Activated CD4-positive, alpha-beta T cell treated with anti-CD3 and anti-CD28 coated beads, Interleukin-2, amount 50 U/mL, for 24 hours (primary cell): ENCODE measurements at regions not wholly inside any gene's neighbourhood (a gene's known extent, or its start where the extent isn't known, plus 50 kb on each side); places are given as distances from the start of the nearest gene placed in this dataset.

Experiments
- DNase-seq, 2 donors: peaks; one replicate each; pipeline ENCODE4 v3.0.0-alpha.2; 2020; ENCODE audit warnings: low read depth in 1 of 2, low spot score in 1 of 2

DNA sequence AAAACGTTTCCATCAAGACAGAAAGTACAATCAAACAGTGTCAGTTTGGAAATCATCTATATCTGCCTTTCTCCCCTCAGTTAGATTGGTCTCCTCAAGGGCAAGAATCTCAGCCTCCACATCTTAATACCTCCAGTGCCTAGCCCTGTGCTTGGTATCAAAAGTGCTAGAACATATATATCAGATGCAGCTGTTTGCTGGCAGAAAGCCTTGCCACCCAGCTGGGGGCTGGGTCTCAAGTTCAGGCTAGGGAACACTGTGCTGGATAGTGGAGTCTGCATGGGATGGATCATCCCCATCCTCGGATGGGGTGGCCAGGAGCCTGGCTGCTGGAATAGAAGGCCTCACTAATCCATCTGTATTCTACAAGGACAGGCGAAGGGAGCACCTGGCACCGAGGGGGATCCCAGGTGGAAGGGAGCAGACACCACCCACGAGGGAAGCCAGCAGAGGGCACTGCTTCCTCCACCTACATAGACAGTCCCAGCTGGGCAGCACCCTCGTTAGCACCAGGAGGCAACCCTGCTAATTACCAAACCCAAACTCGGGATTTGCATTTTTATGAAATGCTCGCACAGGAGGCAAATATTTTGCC, 602.2 kb downstream of the BUD13 start:
- no peak for DNase-seq

DNA sequence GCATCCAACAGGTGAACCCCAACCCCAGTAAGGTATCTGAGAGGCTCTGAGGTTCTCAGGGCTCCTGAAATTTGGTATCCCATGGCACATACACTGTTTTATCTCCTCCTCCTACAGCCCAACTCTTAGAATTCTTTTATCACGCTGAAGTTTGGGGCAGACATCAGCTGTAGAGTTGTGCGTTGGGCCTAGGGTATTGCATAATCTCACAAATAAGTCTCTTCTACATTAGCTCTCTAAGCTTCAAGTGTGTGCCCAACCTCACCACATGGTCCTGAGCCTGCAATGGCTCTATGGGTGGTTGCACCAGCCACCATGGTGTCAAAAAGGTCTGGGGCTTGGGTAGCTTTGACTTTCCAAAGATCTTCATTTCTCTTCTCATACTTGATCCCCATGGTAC, 603.0 kb downstream of the BUD13 start:
- DNase-seq: no peak

DNA sequence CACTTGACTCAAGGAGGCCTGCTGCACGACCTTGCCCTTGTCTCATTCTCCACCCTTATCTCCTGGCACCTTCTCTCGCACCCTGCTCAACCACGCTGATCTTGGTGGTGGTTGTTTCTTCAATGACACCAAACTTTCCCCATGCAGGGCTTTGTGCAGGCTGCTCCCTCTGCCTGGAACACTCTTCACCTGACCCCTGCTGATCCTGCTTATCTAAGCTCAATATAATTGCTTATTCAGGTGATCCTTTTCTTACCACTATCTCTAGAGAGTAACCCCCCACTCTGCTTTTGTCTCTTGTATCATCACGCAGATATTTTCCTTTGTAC, 604.4 kb downstream of the BUD13 start:
- DNase-seq: no peak

DNA sequence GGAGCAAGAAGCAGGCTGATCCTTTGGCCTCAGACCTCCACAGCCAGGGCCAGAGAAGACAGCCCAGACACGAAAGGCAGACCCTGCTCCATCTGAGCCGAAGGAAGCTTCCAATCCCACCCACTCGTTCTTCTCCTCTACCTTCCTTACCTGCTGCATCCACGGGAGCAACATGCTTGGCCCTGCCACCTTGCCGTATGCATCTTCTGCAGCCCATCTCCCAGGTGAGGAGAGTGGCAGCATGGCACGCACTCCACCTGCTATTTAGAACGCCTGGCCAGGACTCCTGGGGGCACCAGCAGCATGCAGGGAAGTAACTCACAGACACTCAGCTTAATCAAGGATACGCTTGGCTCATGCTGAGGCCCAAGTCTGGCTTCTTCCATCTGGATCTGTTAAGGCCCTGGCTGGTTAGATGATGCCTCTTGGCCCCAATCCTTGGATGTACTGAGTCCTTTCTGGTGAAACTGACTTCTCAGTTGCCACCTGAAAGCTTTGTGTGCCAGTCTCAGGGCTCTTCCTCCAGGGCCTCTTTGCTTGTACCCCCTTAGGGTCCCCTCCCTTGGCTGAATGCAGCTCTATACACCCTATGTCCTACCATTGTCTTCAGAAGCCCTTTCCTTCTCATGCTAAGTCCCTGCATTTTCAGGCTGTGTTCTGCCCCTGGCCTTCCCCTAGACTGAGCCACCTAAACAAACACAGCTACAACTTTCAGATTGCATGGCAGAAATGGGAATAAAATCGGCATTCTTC, 604.9 kb downstream of the BUD13 start:
- DNase-seq: no peak

GRCh38 chr11:116166573-116167465, 606.0 kb downstream of the BUD13 start:
- no peak for DNase-seq

- no peak for DNase-seq
These were observed 607.9 kb downstream of the BUD13 start for GRCh38 chr11:116164843-116165242.

DNA sequence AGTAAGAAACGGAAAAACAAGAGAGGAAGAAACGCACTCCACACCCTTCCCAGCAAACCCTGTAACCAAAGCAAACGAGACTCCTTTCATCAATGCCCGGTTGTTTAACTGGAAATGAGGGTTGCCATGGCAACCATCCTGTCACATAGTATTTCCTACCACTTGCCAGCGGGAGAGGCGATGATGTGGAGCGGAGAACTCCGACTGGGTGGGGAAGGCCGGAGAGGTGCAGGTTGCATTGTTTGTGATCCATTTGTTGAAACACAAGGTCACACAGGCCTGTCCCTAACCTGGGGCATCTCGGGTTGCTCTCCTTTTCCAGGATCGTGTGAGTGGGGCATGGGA, 609.9 kb downstream of the BUD13 start:
- no peak for DNase-seq

GRCh38 chr11:116162086-116162885, 610.5 kb downstream of the BUD13 start:
- DNase-seq: no peak

GRCh38 chr11:116148645-116149044, 624.1 kb downstream of the BUD13 start:
- DNase-seq: no peak

DNA sequence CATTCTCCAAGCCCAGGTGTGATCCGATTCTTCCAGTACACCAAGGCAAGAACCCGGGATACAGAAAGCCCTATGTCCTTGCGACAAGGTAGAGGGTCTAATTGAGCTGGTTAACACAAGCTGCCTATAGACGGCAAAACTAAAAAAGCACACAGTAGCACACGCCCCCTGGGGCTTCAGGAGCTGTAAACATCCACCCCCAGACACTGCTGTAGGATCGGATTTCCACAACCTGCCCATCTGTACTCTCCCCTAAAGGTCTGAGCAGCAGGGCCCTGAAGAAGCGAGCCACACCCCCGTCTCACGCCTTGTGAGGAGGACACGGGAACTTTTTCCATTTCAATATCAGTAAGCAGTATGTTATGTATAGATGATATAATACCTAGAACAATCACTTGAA, 624.7 kb downstream of the BUD13 start:
- DNase-seq: no peak

DNA sequence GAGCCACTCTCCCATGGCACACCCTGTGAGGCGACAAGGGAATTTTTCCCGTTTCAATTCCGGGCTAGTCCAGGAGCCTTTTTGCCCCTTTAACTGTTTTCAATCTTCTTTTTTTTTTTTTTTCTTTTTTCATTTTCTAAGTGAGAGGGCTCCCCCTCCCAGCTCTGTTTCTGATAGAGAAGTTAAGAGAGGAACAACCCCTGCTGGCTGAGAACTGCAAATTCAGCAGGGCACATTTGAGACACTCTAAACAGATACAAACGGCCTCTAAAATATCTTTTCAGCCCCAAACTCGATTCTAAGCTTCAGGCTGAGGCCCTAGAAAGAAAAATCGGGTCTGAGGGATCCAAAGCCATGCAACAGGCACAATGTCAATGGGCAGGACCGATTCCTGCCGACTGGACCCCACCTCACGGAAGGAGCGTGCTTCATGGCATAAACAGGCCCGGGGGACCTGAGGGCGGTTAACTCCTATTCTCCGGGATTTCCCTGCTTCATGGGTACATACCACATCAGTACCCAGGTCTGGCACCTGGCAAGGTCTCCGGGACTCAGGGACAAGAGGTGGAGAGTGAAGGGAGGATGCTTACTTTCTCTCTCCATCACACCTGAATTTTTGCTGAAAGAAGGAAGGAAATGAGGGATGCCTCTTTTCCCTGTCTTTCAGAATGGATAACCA, 627.5 kb downstream of the BUD13 start:
- no peak for DNase-seq

DNA sequence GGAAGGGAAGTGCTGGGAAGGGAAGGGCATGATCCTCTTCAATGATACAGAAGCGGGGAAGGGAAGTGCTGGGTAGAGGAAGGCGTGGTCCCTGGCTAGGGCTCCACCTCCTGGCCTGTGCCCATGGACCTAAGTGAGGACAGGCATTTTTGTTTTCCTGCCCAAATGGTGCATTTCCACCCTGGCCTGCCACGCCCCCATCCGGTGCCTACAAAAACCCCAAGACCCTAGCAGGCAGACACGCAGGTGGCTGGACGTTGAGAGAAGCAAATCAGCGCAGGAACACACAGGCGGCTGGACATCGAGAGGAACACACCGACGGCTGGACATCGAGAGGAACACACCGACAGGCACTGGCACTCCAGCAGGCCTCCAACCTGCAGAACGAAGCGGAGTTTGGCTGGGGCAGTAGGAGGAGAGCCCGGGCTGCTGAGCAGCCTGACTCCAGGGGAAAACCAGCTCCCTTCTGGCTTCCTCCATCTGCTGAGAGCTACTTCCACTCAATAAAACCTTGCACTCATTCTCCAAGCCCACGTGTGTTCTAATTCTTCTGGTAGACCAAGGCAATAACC, 628.3 kb downstream of the BUD13 start:
- no peak for DNase-seq

DNA sequence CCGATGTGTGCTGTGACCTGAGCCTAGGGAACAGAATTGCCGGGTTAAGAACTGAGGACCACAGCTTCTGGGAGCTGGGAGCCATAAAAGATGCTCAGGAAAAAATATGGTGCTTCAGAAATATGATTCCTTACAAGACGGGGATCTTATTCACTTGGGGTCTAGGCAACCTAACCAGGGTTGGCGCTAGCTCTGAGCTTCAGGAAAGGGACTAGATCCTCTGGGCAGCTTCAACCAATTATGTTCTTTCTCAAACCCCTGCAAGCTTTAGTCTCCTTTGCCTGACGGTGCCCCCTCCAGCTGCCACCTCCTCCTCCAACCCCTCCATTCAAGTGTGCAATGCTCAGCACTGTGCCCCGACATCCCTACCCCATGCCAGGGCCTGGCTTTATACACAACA, 634.1 kb upstream of the CADM1 start:
- DNase-seq: no peak

DNA sequence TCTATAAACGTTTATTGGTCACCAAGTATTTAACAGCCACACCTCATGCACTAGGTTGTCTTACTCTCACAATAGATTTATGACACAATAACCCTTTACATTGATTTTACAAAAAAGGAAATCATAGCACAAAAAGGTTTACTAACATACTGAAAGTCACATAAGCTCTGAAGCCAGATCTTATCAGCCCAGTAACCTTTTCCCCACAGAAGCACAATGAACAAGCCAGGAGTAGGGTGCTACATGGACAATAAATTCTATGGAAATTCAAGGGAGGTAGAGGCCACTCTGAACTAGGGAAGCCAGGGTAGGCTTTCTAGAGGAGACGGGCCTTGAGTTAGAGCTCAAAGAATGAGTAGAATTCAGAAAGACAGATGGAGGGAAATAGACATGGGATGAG, 633.5 kb upstream of the CADM1 start:
- DNase-seq: no peak

- DNase-seq: no peak
These were observed 632.9 kb upstream of the CADM1 start for GRCh38 chr11:116136987-116137674.

- no peak for DNase-seq
These were observed 631.7 kb upstream of the CADM1 start for GRCh38 chr11:116135891-116136290.

- DNase-seq: no peak
These were observed 630.2 kb upstream of the CADM1 start for GRCh38 chr11:116134450-116134849.

DNA sequence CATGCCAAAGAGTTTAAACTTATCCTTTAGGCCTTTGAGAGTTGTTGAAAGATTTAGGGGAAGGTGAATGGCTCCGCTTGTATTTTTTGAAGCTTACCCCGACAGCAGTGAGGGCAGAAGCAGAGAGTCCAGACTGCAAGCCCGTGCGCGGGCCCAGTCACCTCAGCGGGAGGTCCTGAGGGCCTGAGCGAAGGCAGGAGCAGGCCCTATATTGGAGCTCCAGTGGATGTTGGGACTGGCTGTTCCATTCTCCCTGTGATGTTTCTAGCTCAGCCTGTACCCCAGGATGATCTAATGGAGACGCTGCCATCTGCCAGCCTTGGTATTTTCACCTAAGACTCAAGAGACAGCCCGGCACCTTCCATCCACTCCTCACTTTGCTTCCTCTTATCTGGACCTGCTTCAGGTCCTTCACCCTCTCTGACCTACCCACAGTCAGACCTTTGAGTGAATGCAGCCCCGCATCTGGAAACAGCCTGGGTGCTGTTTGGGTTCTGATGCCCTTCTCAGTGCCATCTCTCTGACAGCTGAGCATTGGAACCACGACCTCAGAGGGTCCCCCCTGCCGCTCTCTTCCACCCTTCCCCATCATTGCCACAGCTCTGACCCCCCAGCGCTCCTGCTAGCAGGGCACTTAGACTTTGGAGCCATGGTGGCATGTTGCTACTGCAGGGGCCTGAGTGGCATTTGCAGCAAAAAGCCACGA, 628.2 kb upstream of the CADM1 start:
- no peak for DNase-seq

DNA sequence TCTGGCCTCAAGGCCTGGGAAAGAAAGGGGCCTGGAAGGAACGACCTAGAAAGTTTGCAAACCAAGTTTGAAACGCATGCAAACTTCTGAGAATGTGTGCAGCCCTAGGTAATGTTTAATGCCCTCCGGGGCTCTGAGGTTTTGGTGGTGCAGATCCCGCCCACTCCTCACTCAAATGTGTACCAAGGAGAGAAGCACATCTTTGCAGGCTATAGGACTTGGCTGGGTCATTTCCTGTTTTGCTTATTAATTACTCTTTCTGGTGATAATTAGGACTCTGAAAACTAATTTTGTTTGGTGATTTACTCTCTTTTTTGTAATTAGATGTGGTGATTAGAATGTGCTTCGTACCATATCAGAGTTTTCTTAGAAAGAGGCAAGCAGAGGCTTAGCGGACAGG, 625.9 kb upstream of the CADM1 start:
- no peak for DNase-seq
